H9 (cell line): ENCODE measurements at regions not wholly inside any gene's neighbourhood (a gene's known extent, or its start where the extent isn't known, plus 50 kb on each side); places are given as distances from the start of the nearest gene placed in this dataset.

ENCODE experiments used
- DNase-seq: peaks from one replicate; pipeline ENCODE4 v3.0.0-alpha.2; 2017
- H2AFZ ChIP-seq: one replicate; pipeline ENCODE4 v1.6.1; 2013; ENCODE audit warnings: mild to moderate bottlenecking, low read length, control low read depth, moderate library complexity
- H2AK5ac ChIP-seq: 2 replicates; pipeline ENCODE4 v1.6.1; 2013; ENCODE audit warnings: low read length, control low read depth, mixed read lengths; ENCODE audit not compliant: insufficient read length
- H2BK120ac ChIP-seq: one replicate; pipeline ENCODE4 v1.6.1; 2013; ENCODE audit warnings: low read depth, mild to moderate bottlenecking, low read length, control low read depth, inconsistent platforms; ENCODE audit not compliant: poor library complexity, severe bottlenecking
- H2BK12ac ChIP-seq: 2 replicates; pipeline ENCODE4 v1.6.1; 2013; ENCODE audit warnings: low read length, control low read depth, mixed read lengths, low read depth; ENCODE audit not compliant: insufficient read length
- H2BK15ac ChIP-seq: 2 replicates; pipeline ENCODE4 v1.6.1; 2013; ENCODE audit warnings: low read depth, low read length, control low read depth
- H2BK20ac ChIP-seq: one replicate; pipeline ENCODE4 v1.6.1; 2013; ENCODE audit warnings: low read depth, mild to moderate bottlenecking, low read length, control low read depth, inconsistent platforms; ENCODE audit not compliant: poor library complexity, severe bottlenecking
- H2BK5ac ChIP-seq: 2 replicates; pipeline ENCODE4 v1.6.1; 2013; ENCODE audit warnings: low read length, control low read depth, mixed read lengths; ENCODE audit not compliant: insufficient read length
- H3K14ac ChIP-seq: 2 replicates; pipeline ENCODE4 v1.6.1; 2013; ENCODE audit warnings: low read length, control low read depth; ENCODE audit not compliant: insufficient read depth
- H3K18ac ChIP-seq: 2 replicates; pipeline ENCODE4 v1.6.1; 2013; ENCODE audit warnings: low read depth, mild to moderate bottlenecking, mixed read lengths, low read length, control low read depth; ENCODE audit not compliant: insufficient read length
- H3K23ac ChIP-seq: 2 replicates; pipeline ENCODE4 v1.6.1; 2013; ENCODE audit warnings: low read length, control low read depth, mixed read lengths, low read depth; ENCODE audit not compliant: insufficient read length
- H3K23me2 ChIP-seq: 2 replicates; pipeline ENCODE4 v1.6.1; 2013; ENCODE audit warnings: low read depth, mild to moderate bottlenecking, mixed read lengths, low read length, control low read depth; ENCODE audit not compliant: insufficient read length, poor library complexity, severe bottlenecking
- H3K27ac ChIP-seq: 2 replicates; pipeline ENCODE4 v1.5.1; 2013; ENCODE audit warnings: low read length, control low read depth, mixed read lengths, low read depth; ENCODE audit not compliant: insufficient read length
- H3K27me3 ChIP-seq: 2 replicates; pipeline ENCODE4 v1.6.1; 2013; ENCODE audit warnings: low read length, control low read depth, inconsistent platforms; ENCODE audit not compliant: insufficient read depth
- H3K4ac ChIP-seq: 2 replicates; pipeline ENCODE4 v1.6.1; 2013; ENCODE audit warnings: low read depth, mild to moderate bottlenecking, control low read depth, inconsistent platforms, low read length, moderate library complexity
- H3K4me1 ChIP-seq: 2 replicates; pipeline ENCODE4 v1.6.1; 2013; ENCODE audit warnings: low read length, control low read depth, inconsistent platforms; ENCODE audit not compliant: insufficient read depth
- H3K4me2 ChIP-seq: 2 replicates; pipeline ENCODE4 v1.6.1; 2013; ENCODE audit warnings: low read length, control low read depth, mixed read lengths; ENCODE audit not compliant: insufficient read length, insufficient read depth
- H3K56ac ChIP-seq: 2 replicates; pipeline ENCODE4 v1.6.1; 2013; ENCODE audit warnings: low read depth, mild to moderate bottlenecking, mixed read lengths, low read length, control low read depth; ENCODE audit not compliant: insufficient read length
- H3K79me1 ChIP-seq: 2 replicates; pipeline ENCODE4 v1.6.1; 2013; ENCODE audit warnings: low read depth, mild to moderate bottlenecking, moderate library complexity, low read length, control low read depth, inconsistent platforms; ENCODE audit not compliant: insufficient read depth, poor library complexity, severe bottlenecking
- H3K79me2 ChIP-seq: 2 replicates; pipeline ENCODE4 v1.6.1; 2013; ENCODE audit warnings: low read length, control low read depth, inconsistent platforms; ENCODE audit not compliant: insufficient read depth
- H3K9ac ChIP-seq: 2 replicates; pipeline ENCODE4 v1.6.1; 2013; ENCODE audit warnings: low read length, control low read depth, mixed read lengths; ENCODE audit not compliant: insufficient read length; ENCODE audit errors: extremely low read depth
- H3K9me3 ChIP-seq: one replicate; pipeline ENCODE4 v1.6.1; 2013; ENCODE audit warnings: low read depth, low read length, inconsistent platforms; ENCODE audit not compliant: control insufficient read depth
- H3T11ph ChIP-seq: one replicate; pipeline ENCODE4 v1.6.1; 2013; ENCODE audit warnings: mild to moderate bottlenecking, low read length, control low read depth, inconsistent platforms
- H4K20me1 ChIP-seq: one replicate; pipeline ENCODE4 v1.6.1; 2013; ENCODE audit not compliant: control insufficient read depth, insufficient read length, insufficient read depth
- H4K5ac ChIP-seq: 2 replicates; pipeline ENCODE4 v1.6.1; 2013; ENCODE audit warnings: low read depth, mild to moderate bottlenecking, mixed read lengths, low read length, control low read depth; ENCODE audit not compliant: insufficient read length
- H4K8ac ChIP-seq: replicated peaks from 2 replicates; pipeline ENCODE4 v1.6.1; 2013; ENCODE audit warnings: low read length, control low read depth, mixed read lengths, low read depth; ENCODE audit not compliant: insufficient read length
- H4K91ac ChIP-seq: 2 replicates; pipeline ENCODE4 v1.6.1; 2013; ENCODE audit warnings: low read depth, mild to moderate bottlenecking, moderate library complexity, mixed read lengths, low read length, control low read depth; ENCODE audit not compliant: insufficient read length
- H3K27ac Mint-ChIP-seq, 3 experiments: 2 replicates in 2 of 3; 3 replicates in 1 of 3; pipeline ENCODE4 v1.8.0; 2020 to 2021; ENCODE audit warnings: mixed read lengths in 3 of 3, mild to moderate bottlenecking in 1 of 3, moderate library complexity in 1 of 3
- H3K27me3 Mint-ChIP-seq: 2 replicates; pipeline ENCODE4 v1.8.0; 2021; ENCODE audit warnings: low read depth, mild to moderate bottlenecking, moderate library complexity, mixed read lengths
- H3K36me3 Mint-ChIP-seq, 3 experiments: 2 replicates in 2 of 3; 3 replicates in 1 of 3; pipeline ENCODE4 v1.8.0; 2020 to 2021; ENCODE audit warnings: low read depth in 3 of 3, mixed read lengths in 3 of 3; ENCODE audit not compliant: insufficient read depth in 1 of 3
- H3K4me1 Mint-ChIP-seq, 2 experiments: 2 replicates each; pipeline ENCODE4 v1.8.0; 2020; ENCODE audit warnings: mixed read lengths in 2 of 2
- H3K4me3 Mint-ChIP-seq, 2 experiments: 2 replicates in 1 of 2; 3 replicates in 1 of 2; pipeline ENCODE4 v1.8.0; 2020 to 2021; ENCODE audit warnings: mild to moderate bottlenecking in 2 of 2, mixed read lengths in 2 of 2, moderate library complexity in 1 of 2
- H3K9me3 Mint-ChIP-seq, 2 experiments: 2 replicates in 1 of 2; 3 replicates in 1 of 2; pipeline ENCODE4 v1.8.0; 2020; ENCODE audit warnings: mild to moderate bottlenecking in 2 of 2, mixed read lengths in 2 of 2, moderate library complexity in 1 of 2
- WGBS: extraction: QIAGEN DNeasy Blood & Tissue Kit; methylation state at CpG from one replicate; pipeline ENCODE4 v1.1.7; 2013; ENCODE audit warnings: missing lambda C conversion rate, low lambda C conversion rate, mixed read lengths; ENCODE audit not compliant: insufficient read length; ENCODE audit errors: extremely low coverage; 5-methylcytosine and 5-hydroxymethylcytosine counted together
- TF ChIP-seq, protein P1 (sequence below): fragments of 200-600 bp; sonication (generic); conservative IDR thresholded peaks from 3 replicates; pipeline ENCODE4 v1.8.0; 2021; ENCODE audit warnings: antibody characterized with exemption, mild to moderate bottlenecking

DNA sequence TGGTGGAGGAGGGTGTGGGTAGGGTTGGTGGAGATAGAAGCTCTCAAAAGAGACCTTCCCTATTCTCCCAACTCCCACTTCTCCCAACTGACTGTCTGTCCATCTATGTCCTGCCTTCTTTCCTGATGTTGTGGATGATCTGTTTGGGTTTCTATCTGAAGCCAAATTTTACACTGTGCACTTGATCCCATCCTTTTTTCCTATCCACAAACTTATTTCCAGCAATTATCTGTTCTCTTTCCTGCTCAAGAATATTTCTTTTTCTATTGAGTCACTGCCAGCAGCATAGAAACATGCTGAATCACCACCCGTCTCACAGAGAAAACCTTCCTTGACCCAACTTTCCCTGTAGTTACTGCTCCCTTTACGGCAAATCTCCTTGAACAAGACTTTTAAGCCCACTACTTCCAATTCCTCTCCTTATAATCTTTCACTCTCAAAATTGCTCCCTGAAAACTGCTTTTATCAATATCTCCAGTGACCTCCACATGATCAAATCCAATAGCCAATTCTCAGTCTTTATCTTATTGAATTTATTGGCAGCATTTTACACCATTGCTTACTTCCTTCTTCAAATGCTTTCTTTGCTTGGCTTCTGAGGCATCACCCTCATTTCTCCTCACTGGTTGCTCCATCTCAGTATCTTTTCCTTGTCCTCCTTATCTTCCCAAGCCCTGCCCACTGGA lies 141.2 kb upstream of the SLC7A14 start:
- no peak overlapping the region for H2BK20ac ChIP-seq
- no peak for DNase-seq
- no peak overlapping the region for H3K4ac ChIP-seq
- no peaks in the 10 kb centered on the region for H4K20me1 ChIP-seq
- no peak overlapping the region for H2AFZ ChIP-seq
- Mint-ChIP-seq H3K9me3 (no peaks in the 10 kb centered on the region), H3K36me3 (no peaks in the 10 kb centered on the region), H3K27ac (no peak overlapping the region), H3K4me3 (no peak overlapping the region), H3K4me1 (peaks cover 0 to 6% of the 10 kb centered on the region in 2 experiments; a peak in 2 of 4 replicates), H3K27me3 (no peaks in the 10 kb centered on the region)
- H4K5ac ChIP-seq = no peak overlapping the region
- H4K8ac ChIP-seq = no peak overlapping the region
- WGBS = no CpG with 5 or more reads among the region's 2 CpGs
- H2BK12ac ChIP-seq = no peak overlapping the region
- H3K27me3 ChIP-seq = no peaks in the 10 kb centered on the region
- no peak overlapping the region for H3K23ac ChIP-seq
- no peak overlapping the region for H3T11ph ChIP-seq
- no peaks in the 10 kb centered on the region for H3K79me2 ChIP-seq
- no peak overlapping the region for H3K9ac ChIP-seq
- no peak overlapping the region for H3K14ac ChIP-seq
- TF ChIP-seq, protein P1, sequence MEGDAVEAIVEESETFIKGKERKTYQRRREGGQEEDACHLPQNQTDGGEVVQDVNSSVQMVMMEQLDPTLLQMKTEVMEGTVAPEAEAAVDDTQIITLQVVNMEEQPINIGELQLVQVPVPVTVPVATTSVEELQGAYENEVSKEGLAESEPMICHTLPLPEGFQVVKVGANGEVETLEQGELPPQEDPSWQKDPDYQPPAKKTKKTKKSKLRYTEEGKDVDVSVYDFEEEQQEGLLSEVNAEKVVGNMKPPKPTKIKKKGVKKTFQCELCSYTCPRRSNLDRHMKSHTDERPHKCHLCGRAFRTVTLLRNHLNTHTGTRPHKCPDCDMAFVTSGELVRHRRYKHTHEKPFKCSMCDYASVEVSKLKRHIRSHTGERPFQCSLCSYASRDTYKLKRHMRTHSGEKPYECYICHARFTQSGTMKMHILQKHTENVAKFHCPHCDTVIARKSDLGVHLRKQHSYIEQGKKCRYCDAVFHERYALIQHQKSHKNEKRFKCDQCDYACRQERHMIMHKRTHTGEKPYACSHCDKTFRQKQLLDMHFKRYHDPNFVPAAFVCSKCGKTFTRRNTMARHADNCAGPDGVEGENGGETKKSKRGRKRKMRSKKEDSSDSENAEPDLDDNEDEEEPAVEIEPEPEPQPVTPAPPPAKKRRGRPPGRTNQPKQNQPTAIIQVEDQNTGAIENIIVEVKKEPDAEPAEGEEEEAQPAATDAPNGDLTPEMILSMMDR = no peak
- H2BK120ac ChIP-seq = no peak overlapping the region
- no peak overlapping the region for H3K56ac ChIP-seq
- no peak overlapping the region for H4K91ac ChIP-seq
- H2AK5ac ChIP-seq = no peak overlapping the region
- no peak overlapping the region for H2BK5ac ChIP-seq
- H3K4me2 ChIP-seq = no peak overlapping the region
- H3K18ac ChIP-seq = no peak overlapping the region
- no peaks in the 10 kb centered on the region for H3K23me2 ChIP-seq
- H3K9me3 ChIP-seq = no peaks in the 10 kb centered on the region
- no peak overlapping the region for H2BK15ac ChIP-seq
- no peaks in the 10 kb centered on the region for H3K79me1 ChIP-seq
- no peaks in the 10 kb centered on the region for H3K4me1 ChIP-seq
- H3K27ac ChIP-seq = no peak overlapping the region
